ENCODE measurements at regions not wholly inside any gene's neighbourhood (a gene's known extent, or its start where the extent isn't known, plus 50 kb on each side); places are given as distances from the start of the nearest gene placed in this dataset.
"Not testable (repeated sequence)": the region's sequence is repeated elsewhere in the genome, so short reads cannot be mapped to it uniquely, and the experiment has no call there.

DNA sequence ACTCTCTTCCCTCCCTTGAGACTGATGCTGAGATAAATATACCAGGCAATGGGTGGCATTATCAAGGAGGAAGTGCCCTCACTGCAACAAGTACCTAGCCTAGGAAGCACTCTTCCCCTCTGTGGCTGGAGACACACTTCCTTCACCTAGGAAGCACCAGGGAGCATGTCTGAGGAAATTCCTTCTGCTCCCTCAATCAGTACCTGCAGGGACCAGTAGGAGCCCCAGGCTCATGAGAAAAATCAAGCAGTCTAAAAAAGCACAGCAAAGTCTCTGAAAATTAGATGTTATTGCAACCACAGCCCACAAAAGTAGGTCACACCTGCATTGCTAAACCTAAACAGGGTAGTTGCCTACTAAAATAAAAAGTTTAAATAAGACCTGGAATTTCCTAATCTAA, 78.2 kb upstream of the TRPM1 start:
- no peak for DNase-seq (ENCODE audit: low read depth in 2 of 2)

DNA sequence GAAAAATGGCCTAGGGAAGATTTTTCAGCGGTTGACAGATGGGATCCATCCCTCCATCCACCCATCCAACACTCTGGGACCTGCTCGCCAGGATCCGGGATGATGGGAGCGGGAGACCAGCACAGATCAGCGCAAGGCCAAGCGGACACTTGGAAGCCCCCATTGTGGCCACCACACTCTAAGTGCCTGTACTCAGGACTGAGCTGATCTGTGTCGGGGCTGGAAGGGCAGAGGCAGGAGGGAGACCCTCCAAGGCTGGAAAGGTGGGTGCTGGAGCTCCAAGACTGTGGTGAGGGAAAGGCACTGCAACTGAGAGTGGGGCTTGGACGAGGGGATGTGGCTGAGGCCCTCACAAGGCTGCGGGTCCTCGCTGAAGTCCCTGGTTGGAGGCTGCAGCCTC, 91.8 kb upstream of the TRPM1 start:
- no peak for DNase-seq (ENCODE audit: low read depth in 2 of 2)

DNA sequence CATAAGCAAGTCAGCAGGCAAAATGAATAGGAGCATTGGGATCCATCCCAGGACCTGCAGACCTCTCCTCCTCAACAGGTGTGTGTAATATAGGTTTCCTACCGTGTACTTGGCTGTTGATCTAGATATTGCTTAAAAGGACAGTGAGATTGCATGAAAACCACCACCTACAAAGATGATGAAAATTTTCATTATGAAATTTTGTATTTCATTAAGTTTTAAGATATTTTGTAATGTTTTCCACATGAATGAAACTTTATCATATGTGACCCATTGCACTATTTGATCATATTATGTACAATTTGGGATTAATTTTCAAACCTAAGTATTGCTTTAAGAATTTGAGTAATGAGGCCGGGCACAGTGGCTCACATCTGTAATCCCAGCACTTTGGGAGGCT, 94.3 kb upstream of the TRPM1 start:
- DNase-seq (ENCODE audit: low read depth in 2 of 2) = no peak

DNA sequence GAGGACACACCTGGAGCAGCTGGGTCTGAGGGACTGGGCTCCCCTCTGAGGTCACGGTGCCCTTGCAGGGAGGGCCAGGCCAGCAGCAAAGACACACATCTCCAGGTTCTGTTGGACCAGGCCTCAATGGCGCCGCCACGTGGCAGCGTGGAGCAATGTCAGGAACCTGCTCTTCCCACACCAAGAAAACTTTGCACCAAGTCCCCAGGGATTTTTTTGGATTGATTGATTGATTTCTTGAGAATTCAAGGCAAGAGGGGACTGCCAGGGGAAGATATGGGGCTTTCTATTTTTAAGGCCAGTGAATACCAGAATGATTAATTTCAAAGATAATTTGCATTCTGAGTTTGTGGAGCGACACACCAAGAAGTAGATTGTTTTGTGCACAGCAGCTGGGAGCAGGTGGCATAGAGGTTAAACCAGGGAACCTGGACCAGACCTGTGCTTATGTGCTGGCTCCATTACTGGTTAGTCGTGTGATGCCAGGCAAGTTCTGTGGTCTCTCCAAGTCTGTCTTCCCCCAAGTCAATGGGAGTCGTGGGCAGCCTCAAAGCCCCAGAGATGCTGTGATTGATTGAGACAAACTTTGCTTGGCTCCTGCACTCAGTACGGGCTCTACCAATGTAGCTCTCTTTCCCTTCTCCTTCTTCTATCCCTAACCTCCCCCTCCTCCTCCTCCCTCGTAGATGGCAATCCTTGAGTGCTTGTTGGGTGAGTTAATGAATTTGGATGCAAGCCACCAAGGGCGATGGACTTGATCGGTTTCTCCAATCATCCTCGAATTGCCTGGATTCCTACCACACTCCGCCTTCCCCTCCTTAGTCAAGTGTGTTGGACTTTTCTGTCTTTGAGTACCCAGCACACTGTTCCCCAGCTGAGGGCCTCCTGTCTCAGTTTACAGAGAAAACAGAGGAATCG, 96.2 kb upstream of the TRPM1 start:
- DNase-seq (ENCODE audit: low read depth in 2 of 2) = no peak

DNA sequence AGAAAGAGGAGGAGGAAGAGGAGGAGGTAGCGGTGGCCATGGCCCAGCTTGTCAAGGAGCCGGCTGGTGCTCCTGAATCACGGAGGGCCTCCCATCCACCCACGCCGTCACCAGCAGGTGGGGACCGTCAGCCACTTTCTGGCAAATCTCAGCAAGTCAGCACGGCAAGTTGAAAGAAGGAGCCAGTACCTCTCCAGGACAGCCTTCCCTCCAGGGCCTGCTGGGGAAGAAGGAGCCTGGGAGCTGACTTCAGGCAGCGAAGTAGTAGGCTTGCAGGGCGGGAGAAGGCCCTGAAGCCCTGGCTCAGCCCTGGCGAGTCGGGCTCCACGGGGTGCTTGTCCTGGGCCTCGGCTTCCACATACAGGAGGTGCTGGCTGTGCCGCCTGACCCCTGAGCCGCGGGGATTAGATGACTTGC, 99.2 kb upstream of the TRPM1 start:
- no peak for DNase-seq (ENCODE audit: low read depth in 2 of 2)

DNA sequence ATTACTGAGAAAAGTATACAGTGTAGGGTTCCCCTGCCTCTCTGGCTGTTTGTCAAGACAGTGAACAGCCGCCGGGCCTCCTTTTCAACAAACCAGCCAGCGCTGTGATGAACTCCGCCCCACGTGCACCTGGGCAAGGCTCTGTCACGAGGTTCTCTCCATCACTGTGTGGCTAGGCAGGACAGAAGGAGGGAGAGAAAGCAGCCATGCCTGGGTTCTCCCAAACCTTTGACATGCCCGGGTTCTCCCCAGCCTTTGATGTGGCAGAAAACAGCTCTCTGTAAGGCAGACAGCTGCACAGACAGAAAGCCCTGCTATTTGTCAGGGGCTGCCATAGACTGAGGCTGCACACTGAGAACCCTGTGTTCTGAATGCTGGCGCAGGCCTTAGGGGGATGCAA, 101.4 kb upstream of the TRPM1 start:
- DNase-seq (ENCODE audit: low read depth in 2 of 2) = no peak

DNA sequence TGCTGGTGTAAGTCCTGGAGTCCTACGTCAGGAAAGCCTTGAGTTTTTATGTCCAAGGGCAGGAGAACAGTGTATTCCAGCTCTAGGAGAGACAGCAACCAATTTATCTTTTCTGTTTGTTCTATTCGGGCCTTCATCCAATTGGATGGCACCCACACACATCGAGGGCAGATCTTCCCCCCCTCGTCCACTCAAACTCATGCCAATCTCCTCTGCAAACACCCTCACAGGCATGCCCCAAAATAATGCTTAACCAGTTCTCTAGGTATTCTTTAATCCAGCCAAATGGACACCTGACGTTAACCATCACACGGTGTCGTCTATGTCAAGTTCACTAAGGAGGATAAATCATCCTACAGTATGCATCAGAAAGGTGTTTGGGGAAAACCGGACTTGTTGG, 102.5 kb upstream of the TRPM1 start:
- no peak for DNase-seq (ENCODE audit: low read depth in 2 of 2)

DNA sequence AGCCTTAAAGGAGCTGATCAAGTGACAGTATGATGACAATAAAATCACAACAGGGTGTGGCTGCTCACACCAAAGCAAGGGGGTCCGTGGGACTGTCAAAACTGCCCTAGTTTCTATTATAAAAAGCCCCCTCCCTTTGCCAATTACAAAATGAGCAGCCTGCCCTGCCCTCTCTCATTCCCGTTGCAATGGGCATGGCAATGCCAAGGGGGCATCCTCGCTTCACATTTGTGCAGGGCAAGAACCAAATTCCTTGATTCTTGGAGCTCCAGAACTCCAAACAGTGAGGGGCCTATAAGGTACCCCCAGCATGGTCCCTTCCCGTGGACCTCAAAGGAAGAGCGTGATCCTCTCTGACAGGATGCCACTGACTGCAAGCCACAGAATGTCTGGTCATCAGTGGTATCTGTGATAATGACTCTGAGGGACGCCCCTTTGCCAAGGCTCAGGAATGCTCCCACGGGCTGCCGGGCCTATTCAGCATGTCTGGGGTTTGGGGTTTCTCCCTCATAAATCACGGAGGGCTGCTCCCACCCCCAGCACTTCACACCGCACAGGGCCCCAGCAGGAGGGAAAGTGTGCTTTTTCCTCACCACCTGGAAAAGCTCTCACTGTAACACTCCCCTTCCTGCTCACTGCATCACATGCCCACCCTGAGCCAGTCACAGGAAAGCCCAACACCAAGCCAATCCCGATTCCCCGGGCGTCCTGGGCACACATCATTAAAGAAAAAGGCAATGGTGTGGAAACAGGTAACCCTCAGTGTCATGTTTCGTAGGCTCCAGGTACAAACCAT, 105.1 kb upstream of the TRPM1 start:
- DNase-seq (ENCODE audit: low read depth in 2 of 2) = no peak

DNA sequence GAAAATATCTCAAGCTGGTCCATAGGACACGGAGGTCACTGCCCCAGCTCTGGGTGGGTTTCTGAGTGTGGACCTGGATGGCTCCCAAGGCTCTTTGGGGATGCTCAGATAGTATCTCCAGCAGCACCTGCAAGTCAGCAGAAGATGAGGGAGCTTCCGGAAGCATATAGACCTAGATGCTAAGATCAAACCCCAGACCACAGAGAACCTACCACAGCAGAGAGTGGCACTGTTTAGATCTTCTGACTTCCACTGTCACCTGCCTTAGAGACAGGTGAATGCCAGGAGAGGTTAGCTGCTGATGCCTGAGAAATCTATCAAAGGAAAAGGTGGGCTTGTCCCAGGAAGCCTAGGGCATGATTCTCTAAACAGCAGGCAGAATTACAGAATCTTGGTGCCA, 105.7 kb upstream of the TRPM1 start:
- DNase-seq (ENCODE audit: low read depth in 2 of 2) = no peak

DNA sequence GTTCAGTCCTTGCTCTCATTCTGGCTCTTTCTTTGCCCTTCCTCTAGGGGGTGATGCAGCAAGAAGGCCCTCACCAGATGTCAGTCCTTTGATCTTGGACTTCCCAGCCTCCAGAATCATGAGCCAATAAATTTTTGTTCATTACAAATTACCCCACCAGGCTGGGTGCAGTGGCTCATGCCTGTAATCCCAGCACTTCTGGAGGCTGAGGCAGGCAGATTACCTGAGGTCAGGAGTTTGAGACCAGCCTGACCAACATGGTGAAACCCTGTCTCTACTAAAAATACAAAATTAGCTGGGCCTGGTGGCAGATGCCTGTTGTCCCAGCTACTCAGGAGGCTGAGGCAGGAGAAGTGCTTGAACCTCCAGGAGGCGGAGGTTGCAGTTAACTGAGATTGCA, 106.3 kb upstream of the TRPM1 start:
- DNase-seq (ENCODE audit: low read depth in 2 of 2) = not testable (repeated sequence)

DNA sequence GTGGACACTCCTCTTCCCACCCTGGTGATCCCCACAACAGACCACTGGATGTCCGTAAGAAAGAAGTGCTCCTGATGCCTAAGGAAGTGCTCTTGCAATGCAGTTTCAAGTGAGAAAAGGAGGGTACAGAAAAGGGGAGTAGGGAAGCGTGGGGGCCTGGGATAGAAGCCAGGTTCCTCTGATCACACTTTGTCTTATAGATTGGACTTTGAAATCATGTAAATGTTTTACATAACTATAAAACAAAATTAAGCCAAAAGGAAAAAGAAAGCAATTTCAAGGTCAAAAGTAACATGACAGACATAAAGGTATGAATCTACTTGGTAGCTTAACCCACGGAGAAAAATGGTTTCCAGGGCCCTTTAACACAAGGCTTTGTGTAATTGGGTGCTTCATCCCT, 107.3 kb upstream of the TRPM1 start:
- DNase-seq (ENCODE audit: low read depth in 2 of 2) = no peak

DNA sequence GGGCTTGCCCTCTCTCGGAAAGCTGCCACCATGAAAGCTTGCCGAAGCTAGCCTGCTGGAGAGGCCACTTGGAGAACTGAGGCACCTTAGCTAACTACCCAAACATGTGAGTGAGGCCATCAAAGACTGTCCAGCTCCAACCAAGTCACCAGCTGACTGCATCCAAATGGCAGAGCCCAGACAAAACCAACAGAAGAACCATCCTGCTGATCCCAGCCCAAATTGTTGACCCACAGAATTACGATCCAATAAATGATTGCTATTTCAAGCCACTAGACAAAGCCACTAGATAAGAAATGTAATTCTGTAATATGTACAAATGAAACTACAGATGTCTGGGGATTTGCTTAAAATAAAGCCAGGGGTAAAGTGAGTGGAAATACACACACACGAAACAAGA, 109.8 kb upstream of the TRPM1 start:
- no peak for DNase-seq (ENCODE audit: low read depth in 2 of 2)

DNA sequence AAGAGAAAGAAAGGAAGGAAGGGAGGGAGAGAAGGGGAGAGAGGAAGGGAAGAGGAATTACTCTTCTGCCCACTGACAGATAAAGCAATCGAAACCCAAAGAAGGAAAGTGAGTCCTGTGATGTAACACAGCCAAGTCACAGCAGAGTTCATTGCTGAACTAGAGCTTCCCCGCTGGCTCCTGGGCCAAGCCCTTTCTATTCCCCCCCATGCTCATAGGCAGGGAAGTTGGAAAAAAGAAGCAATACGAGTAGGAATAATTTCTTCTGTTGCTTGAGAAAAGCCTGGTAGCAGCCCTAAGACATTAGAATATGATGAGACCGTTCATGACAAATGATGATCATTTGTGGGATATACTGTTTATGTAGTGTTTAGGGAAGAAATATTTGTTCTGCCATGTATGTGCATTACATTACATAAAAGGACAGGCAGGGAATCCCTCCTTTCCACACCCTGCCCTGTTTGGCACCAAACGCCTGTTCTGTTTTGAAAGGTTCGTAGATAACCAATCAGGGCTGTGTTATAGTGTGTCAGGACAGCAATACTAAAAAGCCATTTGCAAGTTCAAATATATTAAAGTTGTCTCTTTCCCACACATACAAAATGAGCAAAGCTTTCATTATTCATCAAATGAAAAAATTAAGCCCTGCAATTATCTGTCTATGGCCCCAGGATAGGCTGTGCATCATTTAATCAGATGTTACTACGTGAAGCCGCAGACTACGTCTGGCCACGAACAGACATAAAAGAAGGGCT, 111.0 kb upstream of the TRPM1 start:
- DNase-seq (ENCODE audit: low read depth in 2 of 2) = no peak

DNA sequence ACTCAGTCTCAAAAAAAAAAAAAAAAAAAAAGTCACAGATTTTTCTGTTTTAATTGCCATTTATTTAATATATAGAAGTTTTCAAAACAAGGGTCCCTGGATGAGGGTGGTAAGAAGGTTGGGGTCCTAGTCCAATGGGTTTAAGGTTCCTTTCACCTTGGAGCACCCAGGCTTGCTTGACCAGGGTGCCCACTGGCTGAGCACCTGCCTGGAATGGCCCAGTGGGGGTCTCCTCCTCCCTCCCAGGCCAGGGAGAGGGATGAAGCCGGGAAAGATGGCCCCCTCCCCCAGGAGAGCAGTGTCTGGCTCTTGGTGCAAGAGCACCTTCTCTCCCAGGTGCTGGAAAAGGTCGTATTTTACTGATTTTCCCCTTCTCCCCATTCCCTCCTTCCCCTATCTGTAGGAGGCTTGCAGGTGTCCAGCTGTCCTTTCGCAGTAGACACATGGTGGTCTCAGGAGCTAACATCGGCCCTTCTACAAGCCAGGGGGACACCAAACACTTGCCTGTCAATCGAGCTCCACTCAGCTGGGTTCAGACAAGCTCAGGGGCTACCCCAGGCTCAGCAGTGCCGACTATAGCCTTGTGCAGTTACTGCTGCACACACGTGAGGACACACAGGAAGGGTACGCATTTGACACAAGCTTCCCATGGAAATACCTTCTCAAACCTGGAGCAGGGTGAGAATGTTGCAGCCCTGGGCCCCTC, 112.3 kb upstream of the KLF13 start:
- DNase-seq (ENCODE audit: low read depth in 2 of 2) = no peak

DNA sequence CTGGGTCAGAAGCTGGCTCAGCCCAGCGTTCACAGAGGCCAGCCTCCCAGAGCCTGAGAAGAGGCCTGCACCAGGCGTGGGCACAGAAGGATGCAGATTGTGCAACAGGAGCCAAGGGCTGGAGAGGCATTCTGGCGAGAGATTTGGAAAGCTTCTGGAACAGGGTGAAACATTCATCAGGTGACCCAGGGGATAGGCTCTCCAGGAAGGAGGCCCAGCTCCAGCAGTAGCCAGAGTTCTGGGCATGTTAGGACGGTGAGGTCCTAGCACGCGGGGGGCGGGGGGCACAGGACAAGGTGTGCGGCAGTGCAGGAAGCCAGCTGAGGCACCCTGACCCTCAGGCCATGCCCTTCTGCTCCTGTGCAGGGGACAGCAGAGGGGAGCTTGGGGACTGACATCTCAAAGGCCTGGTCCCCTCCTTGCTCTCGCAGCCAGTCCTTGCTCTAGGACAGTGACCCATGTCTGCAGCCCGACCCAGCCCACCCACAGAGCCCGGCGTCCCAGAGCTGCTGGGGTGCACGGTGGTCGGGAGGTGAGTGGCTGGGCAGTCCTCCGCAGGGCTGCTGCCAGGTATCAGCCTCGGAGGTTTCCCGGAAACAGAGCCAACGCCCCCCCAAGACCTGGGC, 111.7 kb upstream of the KLF13 start:
- no peak for DNase-seq (ENCODE audit: low read depth in 2 of 2)

DNA sequence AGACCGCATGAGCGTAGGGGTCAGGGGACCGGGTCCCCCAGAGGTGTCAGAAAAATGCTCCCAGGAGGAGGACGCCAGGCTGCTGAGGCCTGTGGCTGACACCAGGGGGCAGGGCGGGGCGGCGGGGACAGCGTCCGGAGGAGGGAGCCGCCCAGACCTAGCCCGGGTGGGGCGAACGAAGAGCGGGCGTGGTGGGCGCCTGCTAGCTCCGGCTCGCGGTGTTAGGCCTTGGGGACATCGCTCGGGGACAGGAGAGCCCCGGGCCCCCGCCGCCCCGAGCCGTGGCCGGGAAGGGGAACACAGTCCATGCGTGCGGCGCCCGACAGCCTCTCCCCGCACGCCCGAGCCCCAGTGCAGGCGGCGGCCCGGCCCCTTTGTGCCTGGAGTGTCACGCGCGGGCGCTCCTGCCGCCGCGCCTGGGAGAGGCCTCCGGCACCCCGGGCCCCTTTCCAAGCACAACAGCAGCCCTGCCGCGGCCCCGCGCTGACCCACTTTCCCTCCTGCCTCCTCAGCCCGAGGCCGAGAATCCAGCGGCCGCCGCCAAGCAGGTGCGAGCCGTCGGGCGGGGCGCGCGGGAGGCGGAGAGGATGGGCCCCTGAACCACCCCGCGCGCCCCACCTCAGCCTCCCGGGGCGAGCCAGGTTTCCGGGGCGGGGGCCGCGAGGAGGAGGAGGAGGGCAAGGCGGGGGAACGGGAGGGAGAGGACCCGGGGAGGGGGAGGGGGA, 111.0 kb upstream of the KLF13 start:
- no peak for DNase-seq (ENCODE audit: low read depth in 2 of 2)

DNA sequence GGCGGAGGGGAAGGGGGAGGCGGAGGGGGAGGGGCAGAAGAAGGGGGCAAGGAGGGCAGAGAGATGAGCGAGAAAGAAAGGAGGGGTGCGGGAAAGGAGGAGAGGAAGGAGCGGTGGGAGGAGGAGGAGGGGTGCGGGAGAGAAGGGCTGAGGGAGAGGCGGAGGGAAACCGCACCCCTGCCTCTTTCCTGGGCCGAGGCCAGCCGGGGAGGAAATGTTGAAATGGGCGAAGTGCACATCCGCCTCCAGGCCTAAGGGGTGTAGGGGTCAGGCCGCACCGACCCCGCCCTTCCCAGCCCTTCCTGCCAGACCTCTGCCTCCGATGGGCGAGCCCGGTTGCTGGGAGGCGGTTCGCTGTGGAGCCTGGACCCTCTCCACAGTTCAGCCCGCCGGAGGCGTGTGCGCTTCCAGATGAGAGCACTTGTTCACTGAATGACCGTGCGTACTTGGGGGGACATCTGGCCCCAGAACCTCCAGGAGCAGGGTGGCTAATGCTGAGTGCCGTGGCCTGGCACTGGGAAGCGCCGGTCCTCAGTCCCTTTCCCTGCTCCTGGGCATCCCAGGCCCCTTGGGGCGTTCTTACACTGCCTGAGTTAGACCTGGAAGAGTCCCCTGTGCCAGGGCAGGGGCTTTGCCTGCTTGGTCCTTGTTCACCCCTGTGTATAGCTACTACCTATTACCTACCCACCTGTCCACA, 110.3 kb upstream of the KLF13 start:
- no peak for DNase-seq (ENCODE audit: low read depth in 2 of 2)

DNA sequence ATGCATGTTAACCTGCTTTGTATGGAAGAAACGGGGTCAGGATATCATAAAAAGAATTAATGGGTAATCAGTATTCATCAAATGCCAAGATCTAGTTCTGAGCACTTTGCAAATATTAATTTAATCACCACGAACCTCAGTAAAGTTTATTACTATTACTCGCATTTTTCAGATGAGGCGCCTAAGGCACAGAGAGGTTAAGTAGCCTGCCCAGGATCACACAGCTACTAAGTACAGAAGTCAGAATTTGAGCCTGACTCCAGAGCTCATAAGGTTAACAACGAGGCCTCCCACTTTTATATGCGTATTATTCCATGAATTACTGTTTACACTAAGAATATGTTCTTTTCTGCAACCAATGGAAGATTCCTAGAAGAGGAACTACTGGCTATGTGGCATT, 109.6 kb upstream of the KLF13 start:
- no peak for DNase-seq (ENCODE audit: low read depth in 2 of 2)

DNA sequence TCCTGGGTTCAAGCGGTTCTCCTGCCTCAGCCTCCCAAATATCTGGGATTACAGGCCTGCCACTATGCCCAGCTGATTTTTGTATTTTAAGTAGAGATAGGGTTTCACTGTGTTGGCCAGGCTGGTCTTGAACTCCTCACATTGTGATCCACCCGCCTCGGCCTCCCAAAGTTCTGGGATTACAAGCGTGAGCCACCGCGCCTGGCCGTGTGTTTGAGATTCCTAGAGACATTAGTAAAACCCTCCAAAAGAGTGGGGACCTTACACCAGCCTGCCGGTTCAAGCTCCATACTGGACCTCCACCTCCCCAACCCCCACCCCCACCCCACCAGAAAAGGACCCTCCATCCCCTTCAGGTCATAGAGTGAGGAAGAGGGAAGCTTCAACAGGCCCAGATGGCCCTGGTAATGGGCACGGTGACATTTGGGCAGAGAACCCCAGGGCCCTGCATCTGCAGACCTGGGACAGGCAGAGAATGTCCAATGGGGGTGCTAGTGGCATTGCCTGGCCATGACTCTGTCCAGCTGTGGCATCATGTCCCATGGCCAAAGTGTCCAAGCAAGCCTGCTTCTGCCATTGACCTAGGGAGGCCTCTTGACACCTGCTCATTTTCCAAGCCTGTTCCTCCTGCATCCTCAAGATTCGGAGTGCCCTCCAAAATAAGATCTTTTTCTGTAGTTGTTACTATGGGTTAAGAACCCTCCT, 108.9 kb upstream of the KLF13 start:
- DNase-seq (ENCODE audit: low read depth in 2 of 2) = no peak

Data from fibroblast of skin of left biceps (primary cell).